ENCODE measurements at regions not wholly inside any gene's neighbourhood (a gene's known extent, or its start where the extent isn't known, plus 50 kb on each side); places are given as distances from the start of the nearest gene placed in this dataset.

DNA sequence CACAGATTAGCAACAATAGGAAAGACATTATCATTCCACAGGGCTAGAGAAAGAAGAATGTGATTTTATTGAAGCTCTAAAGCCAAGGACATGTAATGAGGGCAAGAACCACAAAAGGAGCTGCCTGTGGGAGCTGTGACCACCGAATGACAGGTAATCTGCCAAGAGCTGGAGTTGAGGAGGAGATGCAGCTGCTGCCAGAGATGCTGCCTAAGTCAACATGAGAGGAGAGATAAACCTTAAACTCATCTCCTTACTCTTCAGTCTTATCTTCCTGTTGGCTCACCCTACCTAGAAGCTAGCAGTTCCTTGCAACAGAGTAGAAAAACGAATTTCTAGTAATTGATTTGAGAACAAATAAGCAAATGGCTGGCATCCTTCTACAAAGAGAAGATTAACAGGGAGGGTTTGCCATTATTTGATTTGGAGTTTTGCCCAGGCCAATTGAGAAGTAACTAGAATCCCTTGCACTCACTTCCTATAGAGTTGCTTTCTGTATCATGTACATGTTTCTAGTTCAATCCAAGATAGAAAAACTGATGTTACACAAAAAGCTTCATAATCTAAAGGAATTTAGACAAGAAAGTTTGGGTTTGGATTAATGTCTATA, 539.2 kb downstream of the TLE1 start (continued):
- TF ChIP-seq, protein P1, sequence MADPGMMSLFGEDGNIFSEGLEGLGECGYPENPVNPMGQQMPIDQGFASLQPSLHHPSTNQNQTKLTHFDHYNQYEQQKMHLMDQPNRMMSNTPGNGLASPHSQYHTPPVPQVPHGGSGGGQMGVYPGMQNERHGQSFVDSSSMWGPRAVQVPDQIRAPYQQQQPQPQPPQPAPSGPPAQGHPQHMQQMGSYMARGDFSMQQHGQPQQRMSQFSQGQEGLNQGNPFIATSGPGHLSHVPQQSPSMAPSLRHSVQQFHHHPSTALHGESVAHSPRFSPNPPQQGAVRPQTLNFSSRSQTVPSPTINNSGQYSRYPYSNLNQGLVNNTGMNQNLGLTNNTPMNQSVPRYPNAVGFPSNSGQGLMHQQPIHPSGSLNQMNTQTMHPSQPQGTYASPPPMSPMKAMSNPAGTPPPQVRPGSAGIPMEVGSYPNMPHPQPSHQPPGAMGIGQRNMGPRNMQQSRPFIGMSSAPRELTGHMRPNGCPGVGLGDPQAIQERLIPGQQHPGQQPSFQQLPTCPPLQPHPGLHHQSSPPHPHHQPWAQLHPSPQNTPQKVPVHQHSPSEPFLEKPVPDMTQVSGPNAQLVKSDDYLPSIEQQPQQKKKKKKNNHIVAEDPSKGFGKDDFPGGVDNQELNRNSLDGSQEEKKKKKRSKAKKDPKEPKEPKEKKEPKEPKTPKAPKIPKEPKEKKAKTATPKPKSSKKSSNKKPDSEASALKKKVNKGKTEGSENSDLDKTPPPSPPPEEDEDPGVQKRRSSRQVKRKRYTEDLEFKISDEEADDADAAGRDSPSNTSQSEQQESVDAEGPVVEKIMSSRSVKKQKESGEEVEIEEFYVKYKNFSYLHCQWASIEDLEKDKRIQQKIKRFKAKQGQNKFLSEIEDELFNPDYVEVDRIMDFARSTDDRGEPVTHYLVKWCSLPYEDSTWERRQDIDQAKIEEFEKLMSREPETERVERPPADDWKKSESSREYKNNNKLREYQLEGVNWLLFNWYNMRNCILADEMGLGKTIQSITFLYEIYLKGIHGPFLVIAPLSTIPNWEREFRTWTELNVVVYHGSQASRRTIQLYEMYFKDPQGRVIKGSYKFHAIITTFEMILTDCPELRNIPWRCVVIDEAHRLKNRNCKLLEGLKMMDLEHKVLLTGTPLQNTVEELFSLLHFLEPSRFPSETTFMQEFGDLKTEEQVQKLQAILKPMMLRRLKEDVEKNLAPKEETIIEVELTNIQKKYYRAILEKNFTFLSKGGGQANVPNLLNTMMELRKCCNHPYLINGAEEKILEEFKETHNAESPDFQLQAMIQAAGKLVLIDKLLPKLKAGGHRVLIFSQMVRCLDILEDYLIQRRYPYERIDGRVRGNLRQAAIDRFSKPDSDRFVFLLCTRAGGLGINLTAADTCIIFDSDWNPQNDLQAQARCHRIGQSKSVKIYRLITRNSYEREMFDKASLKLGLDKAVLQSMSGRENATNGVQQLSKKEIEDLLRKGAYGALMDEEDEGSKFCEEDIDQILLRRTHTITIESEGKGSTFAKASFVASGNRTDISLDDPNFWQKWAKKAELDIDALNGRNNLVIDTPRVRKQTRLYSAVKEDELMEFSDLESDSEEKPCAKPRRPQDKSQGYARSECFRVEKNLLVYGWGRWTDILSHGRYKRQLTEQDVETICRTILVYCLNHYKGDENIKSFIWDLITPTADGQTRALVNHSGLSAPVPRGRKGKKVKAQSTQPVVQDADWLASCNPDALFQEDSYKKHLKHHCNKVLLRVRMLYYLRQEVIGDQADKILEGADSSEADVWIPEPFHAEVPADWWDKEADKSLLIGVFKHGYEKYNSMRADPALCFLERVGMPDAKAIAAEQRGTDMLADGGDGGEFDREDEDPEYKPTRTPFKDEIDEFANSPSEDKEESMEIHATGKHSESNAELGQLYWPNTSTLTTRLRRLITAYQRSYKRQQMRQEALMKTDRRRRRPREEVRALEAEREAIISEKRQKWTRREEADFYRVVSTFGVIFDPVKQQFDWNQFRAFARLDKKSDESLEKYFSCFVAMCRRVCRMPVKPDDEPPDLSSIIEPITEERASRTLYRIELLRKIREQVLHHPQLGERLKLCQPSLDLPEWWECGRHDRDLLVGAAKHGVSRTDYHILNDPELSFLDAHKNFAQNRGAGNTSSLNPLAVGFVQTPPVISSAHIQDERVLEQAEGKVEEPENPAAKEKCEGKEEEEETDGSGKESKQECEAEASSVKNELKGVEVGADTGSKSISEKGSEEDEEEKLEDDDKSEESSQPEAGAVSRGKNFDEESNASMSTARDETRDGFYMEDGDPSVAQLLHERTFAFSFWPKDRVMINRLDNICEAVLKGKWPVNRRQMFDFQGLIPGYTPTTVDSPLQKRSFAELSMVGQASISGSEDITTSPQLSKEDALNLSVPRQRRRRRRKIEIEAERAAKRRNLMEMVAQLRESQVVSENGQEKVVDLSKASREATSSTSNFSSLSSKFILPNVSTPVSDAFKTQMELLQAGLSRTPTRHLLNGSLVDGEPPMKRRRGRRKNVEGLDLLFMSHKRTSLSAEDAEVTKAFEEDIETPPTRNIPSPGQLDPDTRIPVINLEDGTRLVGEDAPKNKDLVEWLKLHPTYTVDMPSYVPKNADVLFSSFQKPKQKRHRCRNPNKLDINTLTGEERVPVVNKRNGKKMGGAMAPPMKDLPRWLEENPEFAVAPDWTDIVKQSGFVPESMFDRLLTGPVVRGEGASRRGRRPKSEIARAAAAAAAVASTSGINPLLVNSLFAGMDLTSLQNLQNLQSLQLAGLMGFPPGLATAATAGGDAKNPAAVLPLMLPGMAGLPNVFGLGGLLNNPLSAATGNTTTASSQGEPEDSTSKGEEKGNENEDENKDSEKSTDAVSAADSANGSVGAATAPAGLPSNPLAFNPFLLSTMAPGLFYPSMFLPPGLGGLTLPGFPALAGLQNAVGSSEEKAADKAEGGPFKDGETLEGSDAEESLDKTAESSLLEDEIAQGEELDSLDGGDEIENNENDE (IDR thresholded peaks at IDR 0.05; ENCODE audit: insufficient replicate concordance, low read length) = no peak
- TF ChIP-seq SRF (IDR thresholded peaks at IDR 0.05; ENCODE audit: low read depth, low read length) = no peak
- TF ChIP-seq JUN (IDR thresholded peaks at IDR 0.05; ENCODE audit: low read depth, low read length) = no peak
- TF ChIP-seq CREB1 (IDR thresholded peaks at IDR 0.05) = no peak
- TF ChIP-seq CBX5 (IDR thresholded peaks at IDR 0.05; ENCODE audit: low read depth, low read length) = no peak
